Activated naive CD8-positive, alpha-beta T cell treated with anti-CD3 and anti-CD28 coated beads, Interleukin-2, amount 50 U/mL, for 16 hours (primary cell): ENCODE measurements at regions not wholly inside any gene's neighbourhood (a gene's known extent, or its start where the extent isn't known, plus 50 kb on each side); places are given as distances from the start of the nearest gene placed in this dataset.

Experiments used
- DNase-seq: peaks from one replicate; pipeline ENCODE4 v3.0.0-alpha.2; 2020; ENCODE audit warnings: low read depth, low spot score

- DNase-seq, result no peak
These were observed 242.1 kb downstream of the HACE1 start for GRCh38 chr6:104617591-104617990.

- no peak for DNase-seq
These were observed 245.3 kb downstream of the HACE1 start for GRCh38 chr6:104614394-104614793.

DNA sequence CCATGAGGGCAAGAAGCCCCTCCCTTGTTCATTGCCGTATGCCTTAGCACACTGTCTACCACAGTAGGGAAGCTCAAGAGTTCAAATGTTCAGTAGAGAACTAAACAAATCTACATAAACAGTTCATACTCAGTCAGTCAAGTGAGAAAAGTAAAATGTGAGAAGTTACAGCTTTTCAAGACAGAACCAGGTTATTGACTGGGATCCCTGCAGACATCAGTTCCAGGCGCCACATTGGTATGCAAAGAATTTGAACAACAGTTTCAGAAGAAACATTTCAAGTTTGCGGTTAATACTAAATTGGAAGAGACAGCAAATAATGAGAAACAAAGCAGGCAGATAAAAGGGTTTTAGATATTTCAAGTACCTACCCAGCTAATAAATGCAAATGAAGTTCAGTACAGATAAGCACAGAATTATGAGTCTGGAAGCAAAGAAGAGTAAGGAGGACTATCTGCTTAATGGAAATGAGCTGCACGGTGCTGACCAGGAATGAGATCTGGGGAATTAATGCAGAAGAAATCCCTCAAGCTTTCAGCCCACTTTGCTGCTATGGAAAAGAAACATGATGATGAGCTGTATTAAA, 246.2 kb downstream of the HACE1 start:
- no peak for DNase-seq

DNA sequence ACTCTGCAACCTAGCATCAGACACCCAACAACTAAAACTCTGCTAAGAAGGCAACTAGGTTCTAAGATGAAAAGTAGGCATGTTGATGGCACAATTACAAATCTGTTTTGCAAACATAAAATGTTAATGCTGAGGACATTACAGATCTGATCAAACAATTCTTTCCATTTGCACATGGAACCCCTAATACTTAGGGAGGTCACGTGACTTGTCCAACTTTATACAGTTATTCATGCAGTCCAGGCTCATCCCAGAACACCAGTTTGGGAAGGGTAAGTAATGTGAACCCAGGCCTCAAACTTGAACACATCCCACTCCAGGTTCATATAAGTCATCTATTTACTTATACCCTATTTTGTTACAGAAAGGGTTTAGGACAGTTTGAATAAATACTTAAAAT, 247.2 kb downstream of the HACE1 start:
- no peak for DNase-seq

GRCh38 chr6:104608101-104608500, 251.6 kb downstream of the HACE1 start:
- DNase-seq, result no peak

- no peak for DNase-seq
These were observed 252.2 kb downstream of the HACE1 start for GRCh38 chr6:104607501-104607900.

DNA sequence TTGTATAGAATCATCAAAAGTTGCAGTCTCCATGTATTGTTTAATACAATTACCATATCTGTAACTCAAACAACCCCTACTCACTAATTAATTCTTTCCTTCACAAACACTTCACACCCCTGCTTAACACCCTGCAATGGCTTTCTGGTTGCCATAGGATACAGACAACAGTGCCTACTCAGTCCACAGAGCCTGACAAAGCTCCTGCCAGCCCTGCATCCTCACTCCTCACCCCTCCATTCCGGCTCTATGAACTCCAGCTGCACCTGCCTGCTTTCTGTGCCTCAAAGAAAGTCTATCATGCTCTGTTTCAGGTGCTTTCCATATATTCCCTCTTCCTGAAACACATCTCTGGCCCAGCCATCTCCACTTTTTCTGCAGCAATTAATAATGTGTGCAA, 253.4 kb downstream of the HACE1 start:
- DNase-seq, result no peak

GRCh38 chr6:104604685-104605084, 255.0 kb downstream of the HACE1 start:
- no peak for DNase-seq

GRCh38 chr6:104603108-104603745, 256.5 kb downstream of the HACE1 start:
- DNase-seq, result no peak

DNA sequence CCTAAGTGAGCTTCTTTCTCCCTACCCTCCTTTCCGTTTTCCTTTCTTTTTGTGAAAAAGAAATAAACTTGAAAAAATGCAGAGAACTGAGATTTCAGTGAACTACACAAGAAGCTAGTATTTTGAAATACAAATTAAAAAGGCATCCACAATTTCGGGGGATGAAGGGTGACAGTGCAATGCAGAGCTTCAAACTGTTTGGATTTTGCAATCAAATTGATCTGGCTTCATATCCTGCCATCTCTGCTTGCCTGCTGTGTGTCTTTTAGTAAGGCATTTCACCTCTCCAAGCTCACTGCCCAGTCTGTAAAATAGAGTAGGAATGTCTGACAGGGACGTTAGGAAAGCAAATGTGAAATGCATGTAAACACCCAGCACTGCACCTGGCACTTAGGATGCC, 258.0 kb downstream of the HACE1 start:
- DNase-seq, result no peak

DNA sequence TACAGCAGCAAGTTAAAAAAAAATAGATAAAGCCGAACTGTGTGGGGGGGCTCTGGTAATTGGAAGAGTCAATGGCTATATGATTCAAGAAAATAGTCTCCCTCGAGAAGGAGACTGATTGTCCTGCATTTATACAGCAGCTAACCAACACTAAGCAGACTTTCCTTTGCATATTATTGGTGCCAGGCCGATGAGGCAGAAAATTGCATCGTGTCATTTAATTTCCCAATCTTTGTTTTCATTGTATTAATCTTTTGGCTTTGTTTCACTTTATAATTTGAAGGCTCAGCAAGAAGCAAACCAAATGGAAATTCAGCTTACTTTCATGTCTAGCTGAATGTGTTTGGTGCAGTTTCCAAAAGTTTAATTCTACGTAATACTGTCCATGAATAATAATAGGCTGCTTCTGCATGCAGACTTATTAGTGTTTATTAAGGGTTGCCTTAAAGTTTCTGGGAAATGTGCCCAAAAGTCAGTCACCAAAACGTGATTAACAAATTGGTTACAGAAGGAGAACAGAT, 258.5 kb downstream of the HACE1 start:
- no peak for DNase-seq

DNA sequence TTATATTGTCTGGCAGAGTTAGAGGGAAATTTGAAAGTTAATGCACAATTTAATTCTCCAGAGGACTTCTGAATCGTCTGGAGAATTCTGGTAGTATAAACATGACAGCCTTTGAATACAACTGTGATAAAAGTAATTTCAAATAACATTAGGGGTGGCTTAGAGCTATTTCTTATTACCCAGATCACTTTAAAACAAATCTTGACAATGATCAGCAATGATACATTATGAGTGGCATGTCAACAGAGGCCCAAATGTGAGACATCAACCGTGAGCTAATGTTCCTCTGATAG, 259.1 kb downstream of the HACE1 start:
- no peak for DNase-seq

DNA sequence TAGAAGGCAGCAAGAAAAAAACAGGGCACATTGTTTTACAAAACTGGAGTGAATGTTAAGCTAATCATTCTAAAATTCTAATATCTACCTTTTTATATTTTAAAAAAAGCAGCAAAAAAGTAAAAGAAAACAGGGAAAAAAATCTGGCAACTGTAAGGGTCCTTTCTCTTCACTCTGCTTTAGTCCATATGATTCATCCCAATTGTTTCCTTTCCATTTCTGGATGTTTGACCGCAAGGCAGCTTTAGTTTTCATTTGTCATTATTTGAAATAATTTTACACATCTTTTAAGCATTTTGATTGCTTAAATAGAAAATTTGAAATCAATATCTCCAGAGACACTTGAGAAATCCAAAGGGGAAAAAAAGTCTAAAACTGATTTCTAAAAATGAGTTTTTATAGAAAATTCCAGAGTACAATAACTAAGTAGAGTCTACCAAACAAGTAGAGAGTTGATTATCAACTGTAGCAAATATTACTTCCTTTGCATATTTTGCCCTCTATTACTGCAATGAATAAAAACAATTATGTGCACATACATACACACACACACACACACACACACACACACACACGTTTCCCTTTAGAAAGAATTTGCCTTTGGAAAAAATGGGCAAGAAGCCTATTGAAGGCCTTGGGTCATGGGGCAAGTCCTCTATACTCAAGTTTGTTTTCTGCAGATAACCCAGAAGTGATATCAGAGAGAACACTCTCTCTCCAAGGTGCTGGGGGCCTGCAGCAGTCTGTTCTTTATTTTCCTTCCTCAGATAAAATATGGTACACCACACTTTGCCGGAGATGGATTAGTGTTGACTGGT, 259.7 kb downstream of the HACE1 start:
- no peak for DNase-seq

DNA sequence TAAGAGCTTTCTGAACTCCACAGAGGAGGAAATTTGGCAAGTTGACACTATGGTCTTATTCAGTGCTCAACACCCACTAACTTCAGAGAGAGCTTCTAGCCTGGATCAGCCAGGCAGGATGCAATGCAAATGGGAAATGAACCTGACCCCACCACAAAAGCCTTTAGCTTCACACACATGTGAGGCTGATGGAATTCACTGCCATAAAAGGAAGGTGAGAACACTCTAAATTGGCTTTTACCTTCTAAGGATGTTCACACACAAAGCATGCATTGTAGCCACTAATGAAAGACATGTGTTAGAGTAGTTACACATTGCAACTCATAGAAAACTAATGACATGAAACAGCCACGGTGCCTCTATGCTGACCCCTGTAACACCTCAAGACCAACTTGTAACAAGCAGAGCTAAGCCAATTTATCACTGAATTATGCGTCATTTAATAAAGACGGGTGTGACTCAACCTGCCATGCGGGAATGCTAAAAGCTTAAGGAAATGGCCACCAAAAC, 262.1 kb downstream of the HACE1 start:
- no peak for DNase-seq

DNA sequence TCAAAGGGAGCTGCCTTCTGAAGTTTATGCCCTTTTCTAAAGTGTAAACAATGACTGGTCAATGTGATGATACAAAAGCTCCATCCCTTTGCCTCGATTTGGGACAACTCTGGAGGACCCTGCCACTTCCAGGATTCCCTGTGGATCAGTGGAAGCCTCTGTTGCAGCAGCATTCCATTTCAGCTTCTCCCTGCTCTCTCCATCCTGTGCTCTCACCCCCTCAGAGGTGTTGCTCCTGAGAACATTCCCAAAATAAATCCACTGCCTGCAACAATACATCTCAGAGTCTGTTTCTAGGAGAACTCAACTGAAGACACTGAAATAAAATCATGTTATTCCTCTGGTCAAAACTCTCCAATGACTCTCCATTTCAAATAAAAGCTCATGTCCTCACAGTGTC, 263.6 kb downstream of the HACE1 start:
- DNase-seq, result no peak

DNA sequence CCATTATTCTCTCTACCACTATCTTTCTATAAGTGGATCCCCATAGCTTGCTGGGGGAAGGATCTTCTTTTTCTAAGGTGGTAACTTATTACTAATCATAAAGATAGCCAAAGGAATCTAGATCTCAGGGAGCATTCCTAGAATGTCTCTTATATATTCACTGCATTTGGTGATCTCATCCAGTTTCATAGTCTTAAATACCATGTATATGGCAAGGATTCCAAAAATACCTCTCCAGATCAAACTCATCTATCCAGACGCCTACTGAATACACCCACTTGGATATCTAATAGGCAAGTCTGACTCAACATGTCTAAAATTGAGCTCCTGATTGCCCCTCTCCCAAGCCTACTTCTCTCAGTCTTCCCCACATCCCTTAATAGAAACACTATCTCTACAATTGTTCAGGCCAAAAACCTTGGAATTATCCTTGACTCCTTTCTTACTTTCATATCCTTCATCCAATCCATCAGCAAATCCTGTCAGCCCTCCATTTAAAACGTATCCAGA, 264.4 kb downstream of the HACE1 start:
- DNase-seq, result no peak

- no peak for DNase-seq
These were observed 268.0 kb downstream of the HACE1 start for GRCh38 chr6:104591573-104592334.

- no peak for DNase-seq
These were observed 269.8 kb downstream of the HACE1 start for GRCh38 chr6:104589940-104590339.

GRCh38 chr6:104585646-104586045, 274.1 kb downstream of the HACE1 start:
- DNase-seq, result no peak

- no peak for DNase-seq
These were observed 279.3 kb downstream of the HACE1 start for GRCh38 chr6:104580452-104580851.

DNA sequence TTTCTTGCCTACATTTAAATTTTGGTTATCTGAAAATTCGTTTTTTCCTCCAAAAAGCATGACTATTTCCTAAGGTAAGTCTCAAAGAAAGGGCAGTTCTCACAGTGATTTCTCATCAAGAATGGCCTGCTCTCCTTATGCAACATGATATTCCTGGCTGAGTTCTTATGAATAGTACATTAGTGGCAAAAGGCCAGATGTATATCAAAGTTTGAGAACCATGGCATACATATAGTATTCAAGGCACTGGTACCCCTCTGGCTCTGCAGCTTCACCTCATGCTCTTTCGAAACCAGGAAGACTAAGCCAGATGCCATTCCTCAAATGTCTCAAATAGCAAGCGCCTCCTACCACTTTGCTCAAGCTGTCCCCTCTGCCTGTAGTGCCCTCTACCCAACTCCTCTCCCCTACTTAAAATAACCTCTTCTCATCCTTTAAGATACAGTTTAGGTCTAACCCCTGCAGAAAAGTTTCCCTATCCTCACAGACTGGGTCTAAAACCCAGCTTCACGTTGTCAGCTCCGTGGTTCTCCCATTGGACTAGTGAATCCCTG, 280.3 kb downstream of the HACE1 start:
- DNase-seq, result no peak
